ENCODE measurements at regions not wholly inside any gene's neighbourhood (a gene's known extent, or its start where the extent isn't known, plus 50 kb on each side); places are given as distances from the start of the nearest gene placed in this dataset.

DNA sequence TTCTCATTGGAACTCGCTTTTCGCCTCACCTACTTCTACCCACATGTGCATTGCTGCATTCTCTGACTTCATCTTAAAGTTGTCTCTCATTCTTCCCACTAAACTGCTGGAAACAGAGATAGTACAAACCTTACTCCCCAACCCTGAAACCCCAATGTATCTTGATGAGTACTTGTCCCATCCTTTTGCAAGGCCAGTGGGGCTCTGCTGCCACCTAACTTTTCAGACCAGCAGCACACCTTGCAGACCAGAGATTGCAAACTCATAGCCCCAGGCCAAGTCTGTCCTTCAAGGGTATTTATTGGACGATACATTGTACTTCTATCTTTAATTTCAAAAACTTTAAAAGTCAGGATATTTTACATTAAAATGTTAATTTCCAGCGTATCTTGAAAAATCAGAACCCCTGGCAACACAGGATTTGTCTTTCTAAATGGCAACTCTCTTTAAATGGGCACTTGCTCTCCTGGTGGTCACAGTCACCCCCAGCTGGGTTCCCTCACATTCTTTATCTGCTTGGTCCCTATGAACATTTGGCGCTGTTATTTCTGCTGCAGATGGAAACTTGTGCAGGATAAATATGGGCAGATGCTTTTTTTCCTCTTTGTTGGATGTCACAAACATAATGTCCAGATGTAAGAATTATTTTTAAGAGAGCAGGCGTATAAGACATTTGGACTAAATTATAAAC is 83.9 kb downstream of the SOD2 start:
- H3K4me2 ChIP-seq (ENCODE audit: low read length): no peak overlapping the region
- no peaks in the 10 kb centered on the region for H3F3A ChIP-seq (ENCODE audit: insufficient read depth, low read length)
- TF ChIP-seq, protein P1, sequence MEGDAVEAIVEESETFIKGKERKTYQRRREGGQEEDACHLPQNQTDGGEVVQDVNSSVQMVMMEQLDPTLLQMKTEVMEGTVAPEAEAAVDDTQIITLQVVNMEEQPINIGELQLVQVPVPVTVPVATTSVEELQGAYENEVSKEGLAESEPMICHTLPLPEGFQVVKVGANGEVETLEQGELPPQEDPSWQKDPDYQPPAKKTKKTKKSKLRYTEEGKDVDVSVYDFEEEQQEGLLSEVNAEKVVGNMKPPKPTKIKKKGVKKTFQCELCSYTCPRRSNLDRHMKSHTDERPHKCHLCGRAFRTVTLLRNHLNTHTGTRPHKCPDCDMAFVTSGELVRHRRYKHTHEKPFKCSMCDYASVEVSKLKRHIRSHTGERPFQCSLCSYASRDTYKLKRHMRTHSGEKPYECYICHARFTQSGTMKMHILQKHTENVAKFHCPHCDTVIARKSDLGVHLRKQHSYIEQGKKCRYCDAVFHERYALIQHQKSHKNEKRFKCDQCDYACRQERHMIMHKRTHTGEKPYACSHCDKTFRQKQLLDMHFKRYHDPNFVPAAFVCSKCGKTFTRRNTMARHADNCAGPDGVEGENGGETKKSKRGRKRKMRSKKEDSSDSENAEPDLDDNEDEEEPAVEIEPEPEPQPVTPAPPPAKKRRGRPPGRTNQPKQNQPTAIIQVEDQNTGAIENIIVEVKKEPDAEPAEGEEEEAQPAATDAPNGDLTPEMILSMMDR (IDR thresholded peaks at IDR 0.05; ENCODE audit: low read length): peak; percentile 71
- TF ChIP-seq EZH2 (IDR thresholded peaks at IDR 0.05; ENCODE audit: borderline replicate concordance, low read length): no peak
- no peak overlapping the region for H2AFZ ChIP-seq (ENCODE audit: low read length)
- H3K9me3 ChIP-seq (ENCODE audit: low read length): no peaks in the 10 kb centered on the region
- no peaks in the 10 kb centered on the region for H3K9me2 ChIP-seq (ENCODE audit: low read depth, low read length)
- no peak overlapping the region for H3K4me3 ChIP-seq (ENCODE audit: low read depth, low read length, poor library complexity, severe bottlenecking)
- no peaks in the 10 kb centered on the region for H3K79me2 ChIP-seq (ENCODE audit: insufficient read depth, low read length)
- H3K27me3 ChIP-seq (ENCODE audit: insufficient read depth, low read length): no peaks in the 10 kb centered on the region
- no peaks in the 10 kb centered on the region for H3K4me1 ChIP-seq (ENCODE audit: insufficient read depth, low read length, severe bottlenecking)
- H3K27ac ChIP-seq (ENCODE audit: low read depth, low read length, poor library complexity, severe bottlenecking): no peak overlapping the region
- H3K36me3 ChIP-seq (ENCODE audit: insufficient read depth, low read length): no peaks in the 10 kb centered on the region
- H3K9ac ChIP-seq (ENCODE audit: low read length): no peak overlapping the region
- H4K20me1 ChIP-seq (ENCODE audit: insufficient read depth, low read length): no peaks in the 10 kb centered on the region

DNA sequence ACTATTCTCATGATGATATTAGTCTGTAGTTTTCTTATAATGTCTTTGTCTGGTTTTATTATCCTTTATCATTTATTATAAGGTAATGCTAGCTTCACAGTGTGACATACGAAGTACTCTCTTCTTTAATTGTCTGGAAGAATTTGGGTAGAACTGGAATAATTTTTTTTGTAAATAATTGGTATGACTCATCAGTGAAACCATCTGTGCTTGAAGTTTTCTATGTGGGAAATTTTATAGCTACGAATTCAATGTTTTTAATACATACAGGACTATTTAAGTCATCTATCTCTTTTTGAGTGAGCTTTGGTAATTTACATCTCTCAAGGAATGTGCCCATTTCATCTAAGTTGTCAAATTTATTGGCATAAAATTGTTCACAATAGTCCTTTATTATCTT is 86.3 kb downstream of the SOD2 start:
- Histone ChIP-seq H3K4me1 (ENCODE audit: insufficient read depth, low read length, severe bottlenecking) (no peaks in the 10 kb centered on the region), H3F3A (ENCODE audit: insufficient read depth, low read length) (no peaks in the 10 kb centered on the region), H3K27me3 (ENCODE audit: insufficient read depth, low read length) (0 out of 2 replicates have a peak, but pooled peaks cover 4% of the 10 kb centered on the region), H3K79me2 (ENCODE audit: insufficient read depth, low read length) (no peaks in the 10 kb centered on the region), H3K27ac (ENCODE audit: low read depth, low read length, poor library complexity, severe bottlenecking) (no peak overlapping the region), H3K9me2 (ENCODE audit: low read depth, low read length) (no peaks in the 10 kb centered on the region), H3K4me3 (ENCODE audit: low read depth, low read length, poor library complexity, severe bottlenecking) (no peak overlapping the region), H2AFZ (ENCODE audit: low read length) (no peak overlapping the region), H4K20me1 (ENCODE audit: insufficient read depth, low read length) (no peaks in the 10 kb centered on the region), H3K36me3 (ENCODE audit: insufficient read depth, low read length) (no peaks in the 10 kb centered on the region), H3K9ac (ENCODE audit: low read length) (no peak overlapping the region), H3K4me2 (ENCODE audit: low read length) (no peak overlapping the region), H3K9me3 (ENCODE audit: low read length) (no peaks in the 10 kb centered on the region)
- TF ChIP-seq EZH2 (IDR thresholded peaks at IDR 0.05; ENCODE audit: borderline replicate concordance, low read length): no peak
- TF ChIP-seq, protein P1 (IDR thresholded peaks at IDR 0.05; ENCODE audit: low read length): no peak

DNA sequence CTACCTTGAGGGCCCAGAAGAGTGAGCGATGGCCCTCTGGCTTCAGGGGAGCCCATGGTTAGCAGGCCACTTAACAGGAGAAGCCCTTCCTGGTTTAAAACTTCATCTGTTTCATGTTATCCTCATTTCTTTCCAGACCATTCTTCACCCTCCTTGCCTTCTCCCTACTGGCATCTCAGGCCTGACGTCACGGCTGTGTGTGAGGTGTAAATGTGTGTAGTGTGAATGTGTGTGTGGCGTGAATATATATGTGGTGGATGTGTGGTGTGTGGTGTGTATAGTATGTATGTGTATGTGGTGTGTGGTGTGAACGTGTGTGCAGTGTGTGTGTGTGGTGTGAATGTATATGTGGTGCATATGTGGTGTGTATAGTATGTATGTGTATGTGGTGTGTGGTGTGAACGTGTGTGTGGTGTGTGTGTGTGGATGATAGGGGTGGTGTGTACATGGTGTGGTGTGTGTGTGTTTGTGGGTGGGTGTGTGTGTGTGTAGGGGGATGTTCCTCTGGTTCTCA is 88.5 kb downstream of the SOD2 start:
- no peaks in the 10 kb centered on the region for H3F3A ChIP-seq (ENCODE audit: insufficient read depth, low read length)
- H3K36me3 ChIP-seq (ENCODE audit: insufficient read depth, low read length): no peaks in the 10 kb centered on the region
- no peaks in the 10 kb centered on the region for H3K4me1 ChIP-seq (ENCODE audit: insufficient read depth, low read length, severe bottlenecking)
- no peaks in the 10 kb centered on the region for H3K79me2 ChIP-seq (ENCODE audit: insufficient read depth, low read length)
- 0 out of 2 replicates have a peak, but pooled peaks cover 4% of the 10 kb centered on the region for H3K27me3 ChIP-seq (ENCODE audit: insufficient read depth, low read length)
- H3K4me3 ChIP-seq (ENCODE audit: low read depth, low read length, poor library complexity, severe bottlenecking): no peak overlapping the region
- H3K9ac ChIP-seq (ENCODE audit: low read length): no peak overlapping the region
- no peaks in the 10 kb centered on the region for H3K9me3 ChIP-seq (ENCODE audit: low read length)
- H2AFZ ChIP-seq (ENCODE audit: low read length): no peak overlapping the region
- H4K20me1 ChIP-seq (ENCODE audit: insufficient read depth, low read length): no peaks in the 10 kb centered on the region
- no peak overlapping the region for H3K27ac ChIP-seq (ENCODE audit: low read depth, low read length, poor library complexity, severe bottlenecking)
- no peaks in the 10 kb centered on the region for H3K9me2 ChIP-seq (ENCODE audit: low read depth, low read length)
- no peak overlapping the region for H3K4me2 ChIP-seq (ENCODE audit: low read length)
- TF ChIP-seq, protein P1 (IDR thresholded peaks at IDR 0.05; ENCODE audit: low read length): no peak
- no peak for TF ChIP-seq EZH2 (IDR thresholded peaks at IDR 0.05; ENCODE audit: borderline replicate concordance, low read length)
